ENCODE measurements at regions not wholly inside any gene's neighbourhood (a gene's known extent, or its start where the extent isn't known, plus 50 kb on each side); places are given as distances from the start of the nearest gene placed in this dataset.
"Not testable (repeated sequence)": the region's sequence is repeated elsewhere in the genome, so short reads cannot be mapped to it uniquely, and the experiment has no call there.

DNA sequence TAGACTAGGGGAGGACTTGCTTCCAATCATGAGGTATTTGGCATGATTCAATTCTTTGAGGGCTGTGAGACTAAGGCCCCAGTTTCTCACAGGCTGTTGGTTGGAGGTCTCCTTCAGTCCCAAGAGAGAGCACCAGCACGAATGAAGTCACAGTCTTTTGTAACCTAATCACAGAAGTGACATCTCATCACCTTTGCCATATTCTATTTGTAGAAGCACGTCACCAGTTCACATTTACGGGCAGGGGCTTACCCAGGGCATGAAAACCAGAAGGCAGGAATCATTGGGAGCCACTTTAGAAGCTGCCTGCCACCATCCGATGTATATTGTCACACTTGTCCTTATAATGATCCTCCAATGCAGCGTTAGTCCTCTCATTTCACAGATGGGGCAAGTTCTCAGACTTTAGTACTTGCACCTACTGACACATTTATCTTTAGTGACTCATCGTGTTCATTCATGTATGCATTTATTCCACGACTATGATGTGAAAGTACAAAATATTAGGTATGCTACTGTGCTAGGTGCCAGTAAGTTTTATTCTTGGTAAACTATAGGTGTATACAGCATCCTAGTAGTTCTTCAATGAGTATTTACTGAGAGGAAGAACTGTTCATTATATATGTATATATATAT, 163.8 kb upstream of the PGRMC2 start:
- Mint-ChIP-seq H3K27ac (no peak overlapping the region), H3K9me3 (no peaks in the 10 kb centered on the region), H3K36me3 (no peaks in the 10 kb centered on the region), H3K4me3 (no peak overlapping the region), H3K27me3 (no peaks in the 10 kb centered on the region), H3K4me1 (peaks cover 0 to 6% (median 3%) of the 10 kb centered on the region in 3 donors)
- POLR2A ChIA-PET, result no interaction called here
- Histone ChIP-seq H3K27me3 (replicated peaks in 1 of 2; ENCODE audit: control insufficient read depth in 2 of 2, extremely low read depth in 1 of 2, insufficient read depth in 2 of 2, low read length in 1 of 2) (no peaks in the 10 kb centered on the region), H3K27ac (ENCODE audit: low read length) (no peak overlapping the region), H3K4me1 (ENCODE audit: control insufficient read depth in 1 of 2, extremely low read depth in 1 of 2, insufficient read depth in 2 of 2, low read length in 2 of 2) (no peaks in the 10 kb centered on the region), H3K36me3 (ENCODE audit: control insufficient read depth in 2 of 2, extremely low read depth in 1 of 2, insufficient read depth in 1 of 2, low read length in 1 of 2) (no peaks in the 10 kb centered on the region), H3K9me3 (no peaks in the 10 kb centered on the region), H3K4me3 (ENCODE audit: control insufficient read depth in 1 of 2, extremely low read depth in 1 of 2, low read length in 1 of 2) (no peak overlapping the region)
- CTCF ChIA-PET, result no interaction called here
- 86% methylated on average over 3 of the region's 7 CpGs for WGBS (ENCODE audit: insufficient coverage)
- DNase-seq, result no peak
- no peak for ATAC-seq (replicated peaks in 1 of 4)

DNA sequence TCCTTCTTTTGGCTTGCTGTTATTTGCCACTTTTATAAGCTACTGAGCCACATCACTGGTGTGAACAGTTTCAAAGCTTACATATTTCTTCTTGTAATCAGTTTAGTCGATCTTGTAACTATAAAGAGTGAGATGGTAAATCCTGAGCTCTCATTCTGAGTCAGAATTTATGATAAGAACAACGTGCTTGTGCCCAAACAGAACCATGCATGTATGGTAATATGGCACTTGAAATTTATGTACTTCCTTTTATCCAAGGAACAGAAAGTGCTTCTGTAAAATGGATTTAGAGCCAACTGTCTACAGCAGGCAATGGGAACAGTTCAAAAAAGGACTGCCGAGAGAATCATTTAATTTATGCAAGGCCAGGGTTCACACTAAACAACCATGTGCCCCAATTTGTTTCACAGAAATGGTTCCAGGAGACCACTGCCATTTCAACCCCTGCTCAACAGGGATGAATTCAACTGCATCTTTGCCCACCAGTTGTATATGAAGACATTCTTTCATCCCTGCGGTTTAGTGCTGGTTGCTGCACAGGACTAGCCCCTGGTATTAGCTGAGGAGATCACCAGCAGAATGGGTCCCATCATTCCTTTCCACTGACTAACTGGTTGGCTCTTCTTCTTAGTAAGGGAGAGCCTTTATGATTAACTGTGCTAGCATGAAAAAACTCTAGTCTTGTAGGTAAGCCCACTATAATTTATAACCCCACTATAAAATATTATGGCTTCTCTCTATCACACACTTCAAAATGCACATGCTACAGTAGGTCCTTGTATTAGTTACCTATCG, 162.9 kb upstream of the PGRMC2 start:
- POLR2A ChIA-PET, result no interaction called here

DNA sequence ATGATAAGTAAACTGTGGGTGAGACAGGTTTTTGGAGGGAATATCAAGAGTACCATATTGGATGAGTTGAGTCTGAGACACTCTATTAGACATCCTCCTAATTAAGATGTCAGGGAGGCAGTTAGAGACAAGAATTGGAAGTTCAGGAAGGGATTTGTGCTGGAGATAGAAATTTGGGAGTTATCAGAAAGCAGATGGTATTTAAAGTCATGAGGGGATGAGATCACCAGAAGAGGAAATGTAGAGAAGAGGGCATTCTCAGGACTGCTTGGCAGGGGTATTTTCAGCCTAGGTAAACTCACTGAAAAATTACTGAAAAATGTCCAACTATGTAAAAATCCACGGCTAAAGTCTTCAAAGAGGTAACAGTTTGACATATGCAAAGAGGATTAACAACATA, 161.6 kb upstream of the PGRMC2 start:
- WGBS (ENCODE audit: insufficient coverage), result no CpG with 5 or more reads among the region's 1 CpG
- POLR2A ChIA-PET, result no interaction called here
- no peak overlapping the region for H3K4me3 ChIP-seq (ENCODE audit: control insufficient read depth in 1 of 2, extremely low read depth in 1 of 2, low read length in 1 of 2)
- H3K9me3 ChIP-seq, result no peaks in the 10 kb centered on the region
- Mint-ChIP-seq H3K36me3 (peaks cover 3% of the 10 kb centered on the region), H3K27me3 (no peaks in the 10 kb centered on the region), H3K9me3 (peaks cover under 1 to 15% (median 8%) of the 10 kb centered on the region in 3 donors), H3K4me1 (peaks cover 0 to 2% (median 2%) of the 10 kb centered on the region in 3 donors), H3K4me3 (no peak overlapping the region), H3K27ac (no peak overlapping the region)
- ATAC-seq (replicated peaks in 1 of 4) (no peak), DNase-seq (no peak)
- H3K27ac ChIP-seq (ENCODE audit: low read length), result no peak overlapping the region
- no peaks in the 10 kb centered on the region for H3K4me1 ChIP-seq (ENCODE audit: control insufficient read depth in 1 of 2, extremely low read depth in 1 of 2, insufficient read depth in 2 of 2, low read length in 2 of 2)
- H3K27me3 ChIP-seq (replicated peaks in 1 of 2; ENCODE audit: control insufficient read depth in 2 of 2, extremely low read depth in 1 of 2, insufficient read depth in 2 of 2, low read length in 1 of 2), result no peaks in the 10 kb centered on the region
- H3K36me3 ChIP-seq (ENCODE audit: control insufficient read depth in 2 of 2, extremely low read depth in 1 of 2, insufficient read depth in 1 of 2, low read length in 1 of 2), result no peaks in the 10 kb centered on the region
- CTCF ChIA-PET, result no interaction called here

More for the DNA sequence above, 162.9 kb upstream of the PGRMC2 start:
- no peaks in the 10 kb centered on the region for H3K36me3 Mint-ChIP-seq
- ATAC-seq (replicated peaks in 1 of 4) (no peak), DNase-seq (no peak)
- no peak overlapping the region for H3K27ac Mint-ChIP-seq
- Histone ChIP-seq H3K36me3 (ENCODE audit: control insufficient read depth in 2 of 2, extremely low read depth in 1 of 2, insufficient read depth in 1 of 2, low read length in 1 of 2) (no peaks in the 10 kb centered on the region), H3K27me3 (replicated peaks in 1 of 2; ENCODE audit: control insufficient read depth in 2 of 2, extremely low read depth in 1 of 2, insufficient read depth in 2 of 2, low read length in 1 of 2) (no peaks in the 10 kb centered on the region), H3K9me3 (no peaks in the 10 kb centered on the region), H3K4me3 (ENCODE audit: control insufficient read depth in 1 of 2, extremely low read depth in 1 of 2, low read length in 1 of 2) (no peak overlapping the region), H3K27ac (ENCODE audit: low read length) (no peak overlapping the region), H3K4me1 (ENCODE audit: control insufficient read depth in 1 of 2, extremely low read depth in 1 of 2, insufficient read depth in 2 of 2, low read length in 2 of 2) (no peaks in the 10 kb centered on the region)
- no peak overlapping the region for H3K4me3 Mint-ChIP-seq
- WGBS (ENCODE audit: insufficient coverage), result 80% methylated on average over 1 of the region's 5 CpGs
- H3K9me3 Mint-ChIP-seq, result peaks cover 0 to 3% (median 2%) of the 10 kb centered on the region in 3 donors
- CTCF ChIA-PET, result no interaction called here
- H3K27me3 Mint-ChIP-seq, result no peaks in the 10 kb centered on the region
- peaks cover 0 to 6% (median 3%) of the 10 kb centered on the region in 3 donors for H3K4me1 Mint-ChIP-seq

DNA sequence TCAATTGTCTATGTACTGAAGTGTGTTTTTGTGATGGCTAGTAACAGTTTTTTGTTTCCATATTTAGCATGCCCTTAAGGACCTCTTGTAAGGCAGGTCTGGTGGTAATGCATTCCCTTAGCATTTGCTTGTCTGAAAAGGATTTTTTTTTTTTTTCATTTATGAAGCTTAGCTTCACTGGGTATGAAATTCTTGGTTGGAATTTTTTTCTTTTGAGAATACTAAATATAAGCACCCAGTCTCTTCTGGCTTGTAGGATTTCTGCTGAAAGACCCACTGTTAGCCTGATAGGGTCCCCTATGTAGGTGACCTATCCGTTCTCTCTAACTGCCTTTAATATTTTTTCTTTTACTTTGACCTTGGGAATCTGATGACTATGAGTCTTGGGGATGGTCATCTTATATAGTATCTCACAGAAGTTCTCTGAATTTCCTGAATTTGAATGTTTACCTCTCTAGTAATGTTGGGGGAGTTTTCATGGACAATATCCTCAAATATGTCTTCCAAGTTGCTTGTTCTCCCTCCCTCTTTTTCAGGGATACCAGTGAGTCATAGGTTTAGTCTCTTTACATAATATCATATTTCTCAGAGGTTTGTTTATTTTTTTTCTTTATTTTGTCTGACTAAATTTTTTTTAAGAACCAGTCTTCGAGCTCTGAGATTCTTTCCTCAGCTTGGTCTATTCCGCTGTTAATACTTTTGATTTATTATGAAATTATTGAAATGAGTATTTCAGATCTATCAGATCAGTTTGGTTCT, 157.1 kb upstream of the PGRMC2 start:
- Histone ChIP-seq H3K36me3 (ENCODE audit: control insufficient read depth in 2 of 2, extremely low read depth in 1 of 2, insufficient read depth in 1 of 2, low read length in 1 of 2) (no peaks in the 10 kb centered on the region), H3K9me3 (no peaks in the 10 kb centered on the region), H3K27me3 (replicated peaks in 1 of 2; ENCODE audit: control insufficient read depth in 2 of 2, extremely low read depth in 1 of 2, insufficient read depth in 2 of 2, low read length in 1 of 2) (no peaks in the 10 kb centered on the region), H3K27ac (ENCODE audit: low read length) (no peak overlapping the region), H3K4me1 (ENCODE audit: control insufficient read depth in 1 of 2, extremely low read depth in 1 of 2, insufficient read depth in 2 of 2, low read length in 2 of 2) (no peaks in the 10 kb centered on the region), H3K4me3 (ENCODE audit: control insufficient read depth in 1 of 2, extremely low read depth in 1 of 2, low read length in 1 of 2) (no peak overlapping the region)
- H3K9me3 Mint-ChIP-seq, result peaks cover 8 to 37% (median 10%) of the 10 kb centered on the region in 3 donors
- H3K27ac Mint-ChIP-seq, result no peak overlapping the region
- no CpG with 5 or more reads among the region's 3 CpGs for WGBS (ENCODE audit: insufficient coverage)
- DNase-seq (no peak), ATAC-seq (replicated peaks in 1 of 4) (no peak)
- ChIA-PET CTCF (no interaction called here), POLR2A (no interaction called here)
- no peak overlapping the region for H3K4me3 Mint-ChIP-seq
- no peaks in the 10 kb centered on the region for H3K27me3 Mint-ChIP-seq
- H3K4me1 Mint-ChIP-seq, result no peaks in the 10 kb centered on the region
- peaks cover 19% of the 10 kb centered on the region for H3K36me3 Mint-ChIP-seq

DNA sequence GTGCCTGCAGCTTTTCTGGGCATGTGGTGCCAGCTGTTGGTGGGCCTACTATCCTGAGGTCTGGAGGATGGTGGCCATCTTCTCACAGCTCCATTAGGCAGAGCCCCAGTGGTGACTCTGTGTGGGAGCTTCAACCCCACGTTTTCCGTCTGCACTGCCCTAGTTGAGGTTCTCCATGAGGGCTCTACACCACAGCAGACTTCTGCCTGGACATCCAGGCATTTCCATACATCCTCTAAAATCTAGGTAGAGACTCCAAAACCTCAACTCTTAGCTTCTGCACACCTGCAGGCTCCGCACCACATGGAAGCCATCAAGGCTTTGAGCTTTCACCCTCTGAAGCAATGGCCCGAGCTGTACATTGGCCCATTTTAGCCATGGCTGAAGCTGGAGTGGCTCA, 153.3 kb upstream of the PGRMC2 start:
- Histone ChIP-seq H3K9me3 (no peaks in the 10 kb centered on the region), H3K27me3 (replicated peaks in 1 of 2; ENCODE audit: control insufficient read depth in 2 of 2, extremely low read depth in 1 of 2, insufficient read depth in 2 of 2, low read length in 1 of 2) (no peaks in the 10 kb centered on the region), H3K4me3 (ENCODE audit: control insufficient read depth in 1 of 2, extremely low read depth in 1 of 2, low read length in 1 of 2) (no peak overlapping the region), H3K27ac (ENCODE audit: low read length) (no peak overlapping the region), H3K36me3 (ENCODE audit: control insufficient read depth in 2 of 2, extremely low read depth in 1 of 2, insufficient read depth in 1 of 2, low read length in 1 of 2) (no peaks in the 10 kb centered on the region), H3K4me1 (ENCODE audit: control insufficient read depth in 1 of 2, extremely low read depth in 1 of 2, insufficient read depth in 2 of 2, low read length in 2 of 2) (no peaks in the 10 kb centered on the region)
- Mint-ChIP-seq H3K27ac (no peak overlapping the region), H3K36me3 (peaks cover 22% of the 10 kb centered on the region), H3K9me3 (peaks cover 8 to 37% (median 10%) of the 10 kb centered on the region in 3 donors), H3K4me3 (no peak overlapping the region), H3K4me1 (no peaks in the 10 kb centered on the region), H3K27me3 (no peaks in the 10 kb centered on the region)
- ChIA-PET POLR2A (no interaction called here), CTCF (no interaction called here)
- ATAC-seq (replicated peaks in 1 of 4) (no peak), DNase-seq (no peak)
- 88% methylated on average over 4 of the region's 4 CpGs for WGBS (ENCODE audit: insufficient coverage)

DNA sequence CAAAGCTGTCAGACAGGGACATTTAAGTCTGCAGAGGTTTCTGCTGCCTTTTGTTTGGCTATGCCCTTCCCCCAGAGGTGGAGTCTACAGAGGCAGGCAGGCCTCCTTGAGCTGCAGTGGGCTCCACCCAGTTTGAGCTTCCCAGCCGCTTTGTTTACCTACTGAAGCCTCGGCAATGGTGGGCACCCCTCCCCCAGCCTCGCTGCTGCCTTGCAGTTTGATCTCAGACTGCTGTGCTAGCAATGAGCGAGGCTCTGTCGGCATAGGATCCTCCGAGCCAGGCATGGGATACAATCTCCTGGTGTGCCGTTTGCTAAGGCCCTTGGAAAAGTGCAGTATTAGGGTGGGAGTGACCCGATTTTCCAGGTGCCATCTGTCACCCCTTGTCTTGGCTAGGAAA, 149.4 kb upstream of the PGRMC2 start:
- WGBS (ENCODE audit: insufficient coverage), result 88% methylated on average over 8 of the region's 8 CpGs
- CTCF ChIA-PET; H3K27me3 ChIP-seq (replicated peaks in 1 of 2; ENCODE audit: control insufficient read depth in 2 of 2, extremely low read depth in 1 of 2, insufficient read depth in 2 of 2, low read length in 1 of 2); H3K36me3 ChIP-seq (ENCODE audit: control insufficient read depth in 2 of 2, extremely low read depth in 1 of 2, insufficient read depth in 1 of 2, low read length in 1 of 2); H3K4me1 Mint-ChIP-seq; H3K9me3 ChIP-seq; H3K4me3 Mint-ChIP-seq; H3K27ac ChIP-seq (ENCODE audit: low read length); H3K4me1 ChIP-seq (ENCODE audit: control insufficient read depth in 1 of 2, extremely low read depth in 1 of 2, insufficient read depth in 2 of 2, low read length in 2 of 2); DNase-seq; H3K4me3 ChIP-seq (ENCODE audit: control insufficient read depth in 1 of 2, extremely low read depth in 1 of 2, low read length in 1 of 2); POLR2A ChIA-PET; H3K27ac Mint-ChIP-seq; H3K9me3 Mint-ChIP-seq; ATAC-seq (replicated peaks in 1 of 4); H3K27me3 Mint-ChIP-seq: not testable (repeated sequence)
- H3K36me3 Mint-ChIP-seq, result peaks cover 14% of the 10 kb centered on the region

Measured in T-cell (primary cell).